ENCODE measurements at regions not wholly inside any gene's neighbourhood (a gene's known extent, or its start where the extent isn't known, plus 50 kb on each side); places are given as distances from the start of the nearest gene placed in this dataset.

GRCh38 chr15:39354189-39354588, 226.7 kb upstream of the THBS1 start:
- H3K36me3 Mint-ChIP-seq: no peaks in the 10 kb centered on the region
- POLR2A ChIA-PET: no interaction called here
- no peak overlapping the region for H3K4me3 Mint-ChIP-seq
- ATAC-seq: no peak
- H3K4me1 Mint-ChIP-seq: peaks cover 6% of the 10 kb centered on the region
- H3K9me3 Mint-ChIP-seq: no peaks in the 10 kb centered on the region
- CTCF ChIA-PET: no interaction called here
- TF ChIP-seq ESRRA (CRISPR knock-in tag; IDR thresholded peaks at IDR 0.05; ENCODE audit: borderline replicate concordance) (no peak), E2F4 (CRISPR knock-in tag; IDR thresholded peaks at IDR 0.05; ENCODE audit: borderline replicate concordance, low read depth) (no peak), CBFB (CRISPR knock-in tag; IDR thresholded peaks at IDR 0.05; ENCODE audit: low read depth) (no peak), ZNF219 (CRISPR knock-in tag; IDR thresholded peaks at IDR 0.05; ENCODE audit: borderline replicate concordance) (no peak), NR3C1 (CRISPR knock-in tag; conservative IDR thresholded peaks at IDR 0.05; ENCODE audit: low read depth) (no peak), HMGXB4 (CRISPR knock-in tag; IDR thresholded peaks at IDR 0.05) (no peak), PRRX2 (CRISPR knock-in tag; IDR thresholded peaks at IDR 0.05) (no peak), GABPB1 (CRISPR knock-in tag; IDR thresholded peaks at IDR 0.05) (no peak), MXD4 (CRISPR knock-in tag; IDR thresholded peaks at IDR 0.05; ENCODE audit: borderline replicate concordance) (no peak), CTCF (IDR thresholded peaks at IDR 0.05) (no peak), ZNF396 (CRISPR knock-in tag; IDR thresholded peaks at IDR 0.05; ENCODE audit: borderline replicate concordance) (no peak), ZNF532 (CRISPR knock-in tag; IDR thresholded peaks at IDR 0.05; ENCODE audit: borderline replicate concordance) (no peak)
- no peak for DNase-seq (ENCODE audit: low spot score)
- H3K27ac Mint-ChIP-seq: no peak overlapping the region
- H3K27me3 Mint-ChIP-seq (ENCODE audit: low read depth): no peaks in the 10 kb centered on the region

- Mint-ChIP-seq H3K9me3 (no peaks in the 10 kb centered on the region), H3K4me3 (no peak overlapping the region), H3K36me3 (no peaks in the 10 kb centered on the region), H3K27me3 (ENCODE audit: low read depth) (no peaks in the 10 kb centered on the region), H3K27ac (no peak overlapping the region), H3K4me1 (peaks cover 6% of the 10 kb centered on the region)
- DNase-seq (ENCODE audit: low spot score) (no peak), ATAC-seq (no peak)
- CTCF ChIA-PET: no interaction called here
- POLR2A ChIA-PET: no interaction called here
- TF ChIP-seq GABPB1 (CRISPR knock-in tag; IDR thresholded peaks at IDR 0.05) (no peak), JUN (CRISPR knock-in tag; IDR thresholded peaks at IDR 0.05) (no peak), ZNF317 (CRISPR knock-in tag; IDR thresholded peaks at IDR 0.05; ENCODE audit: borderline replicate concordance, low read depth) (no peak), IRF2 (CRISPR knock-in tag; IDR thresholded peaks at IDR 0.05; ENCODE audit: borderline replicate concordance, low read depth) (no peak), ZNF281 (CRISPR knock-in tag; IDR thresholded peaks at IDR 0.05) (no peak), PRRX2 (CRISPR knock-in tag; IDR thresholded peaks at IDR 0.05) (no peak), ERG (CRISPR knock-in tag; IDR thresholded peaks at IDR 0.05) (no peak), USF1 (CRISPR knock-in tag; IDR thresholded peaks at IDR 0.05) (no peak)
Measured at GRCh38 chr15:39357480-39358268, 223.2 kb upstream of the THBS1 start.
